ENCODE measurements at regions not wholly inside any gene's neighbourhood (a gene's known extent, or its start where the extent isn't known, plus 50 kb on each side); places are given as distances from the start of the nearest gene placed in this dataset.
"Not testable (repeated sequence)": the region's sequence is repeated elsewhere in the genome, so short reads cannot be mapped to it uniquely, and the experiment has no call there.

GRCh38 chr2:84175970-84176369 is 283.1 kb downstream of the SUCLG1 start:
- H3K4me1 Mint-ChIP-seq: no peaks in the 10 kb centered on the region
- no peaks in the 10 kb centered on the region for H3K27me3 Mint-ChIP-seq
- no peak overlapping the region for H3K4me3 Mint-ChIP-seq
- H3K27ac Mint-ChIP-seq: no peak overlapping the region
- CTCF ChIA-PET: no interaction called here
- H3K36me3 Mint-ChIP-seq: no peaks in the 10 kb centered on the region
- DNase-seq: no peak
- no peaks in the 10 kb centered on the region for H3K9me3 Mint-ChIP-seq

GRCh38 chr2:84175340-84175739 is 283.7 kb downstream of the SUCLG1 start:
- Mint-ChIP-seq H3K36me3 (no peaks in the 10 kb centered on the region), H3K4me3 (no peak overlapping the region), H3K4me1 (no peaks in the 10 kb centered on the region), H3K9me3 (no peaks in the 10 kb centered on the region), H3K27me3 (no peaks in the 10 kb centered on the region), H3K27ac (no peak overlapping the region)
- CTCF ChIA-PET: no interaction called here
- no peak for DNase-seq

DNA sequence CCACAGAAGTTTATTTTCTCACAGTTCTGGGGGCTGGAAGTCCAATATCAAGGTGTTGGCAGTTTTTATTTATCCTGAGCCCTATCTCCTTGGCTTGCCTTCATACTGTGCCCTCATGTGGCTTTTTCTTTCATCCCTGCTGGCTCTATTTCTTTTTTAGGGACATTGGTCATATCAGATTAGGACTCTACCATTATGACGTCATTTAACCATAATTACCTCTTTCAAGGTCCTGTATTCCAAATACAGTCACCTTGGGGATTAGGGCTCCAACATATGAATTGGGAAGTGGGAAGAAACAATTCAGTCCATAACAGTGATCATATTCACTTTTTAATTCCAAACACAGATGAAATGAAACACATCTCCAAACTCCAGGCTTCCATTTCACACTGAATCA is 286.0 kb downstream of the SUCLG1 start:
- H3K27ac Mint-ChIP-seq: no peak overlapping the region
- CTCF ChIA-PET: no interaction called here
- H3K36me3 Mint-ChIP-seq: no peaks in the 10 kb centered on the region
- no peaks in the 10 kb centered on the region for H3K4me1 Mint-ChIP-seq
- no peak for DNase-seq
- H3K27me3 Mint-ChIP-seq: no peaks in the 10 kb centered on the region
- H3K9me3 Mint-ChIP-seq: no peaks in the 10 kb centered on the region
- H3K4me3 Mint-ChIP-seq: no peak overlapping the region

GRCh38 chr2:84170979-84171378 is 288.1 kb downstream of the SUCLG1 start:
- DNase-seq: no peak
- Mint-ChIP-seq H3K4me1 (no peaks in the 10 kb centered on the region), H3K4me3 (no peak overlapping the region), H3K27ac (no peak overlapping the region), H3K27me3 (no peaks in the 10 kb centered on the region), H3K9me3 (no peaks in the 10 kb centered on the region), H3K36me3 (no peaks in the 10 kb centered on the region)
- CTCF ChIA-PET: no interaction called here

DNA sequence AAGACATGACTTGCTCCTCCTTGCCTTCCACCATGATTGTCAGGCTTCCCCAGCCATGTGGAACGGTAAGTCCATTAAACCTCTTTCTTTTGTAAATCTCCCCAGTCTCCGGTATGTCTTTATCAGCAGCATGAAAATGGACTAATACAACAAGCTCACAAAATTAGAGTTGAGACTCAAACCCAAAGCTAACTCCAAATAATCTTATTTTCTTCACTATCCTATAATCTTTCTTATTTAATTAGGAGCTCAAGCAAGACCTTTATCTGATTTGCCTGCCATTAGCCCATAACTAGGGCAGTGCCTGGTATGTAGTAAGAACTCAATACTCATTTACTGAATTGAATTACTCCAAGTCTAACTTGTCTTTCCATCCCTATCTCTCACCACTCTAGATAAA is 289.2 kb downstream of the SUCLG1 start:
- DNase-seq: no peak
- H3K36me3 Mint-ChIP-seq: no peaks in the 10 kb centered on the region
- no peaks in the 10 kb centered on the region for H3K4me1 Mint-ChIP-seq
- CTCF ChIA-PET: no interaction called here
- H3K27me3 Mint-ChIP-seq: no peaks in the 10 kb centered on the region
- H3K27ac Mint-ChIP-seq: no peak overlapping the region
- no peaks in the 10 kb centered on the region for H3K9me3 Mint-ChIP-seq
- no peak overlapping the region for H3K4me3 Mint-ChIP-seq

GRCh38 chr2:84168552-84168951 is 290.5 kb downstream of the SUCLG1 start:
- H3K27me3 Mint-ChIP-seq, CTCF ChIA-PET, H3K27ac Mint-ChIP-seq, H3K9me3 Mint-ChIP-seq, H3K4me3 Mint-ChIP-seq, H3K4me1 Mint-ChIP-seq, H3K36me3 Mint-ChIP-seq, DNase-seq: not testable (repeated sequence)

DNA sequence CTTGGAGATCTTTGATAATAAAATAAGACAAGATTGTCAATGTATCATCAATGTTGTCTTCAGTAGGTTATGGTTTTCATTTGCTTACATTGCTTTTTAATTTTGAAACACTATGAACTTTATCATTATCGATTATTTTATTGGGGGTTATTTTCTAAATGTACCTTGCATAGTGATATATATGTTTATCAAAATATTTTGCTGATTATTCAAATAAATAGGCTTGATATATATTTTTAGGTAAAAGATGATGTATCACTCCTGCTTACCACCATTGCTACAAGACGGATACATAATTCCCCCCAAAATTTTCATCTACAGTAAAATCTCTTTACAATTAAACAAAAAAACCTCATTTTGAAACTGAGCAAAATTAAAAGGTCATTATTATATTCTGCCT is 293.8 kb downstream of the SUCLG1 start:
- Mint-ChIP-seq H3K27me3 (peaks cover 5% of the 10 kb centered on the region), H3K4me1 (no peaks in the 10 kb centered on the region), H3K36me3 (no peaks in the 10 kb centered on the region), H3K4me3 (no peak overlapping the region), H3K9me3 (no peaks in the 10 kb centered on the region), H3K27ac (no peak overlapping the region)
- DNase-seq: no peak
- CTCF ChIA-PET: no interaction called here

- H3K4me3 Mint-ChIP-seq: no peak overlapping the region
- CTCF ChIA-PET: no interaction called here
- no peak overlapping the region for H3K27ac Mint-ChIP-seq
- DNase-seq: no peak
- H3K4me1 Mint-ChIP-seq: no peaks in the 10 kb centered on the region
- H3K27me3 Mint-ChIP-seq: peaks cover 5% of the 10 kb centered on the region
- H3K36me3 Mint-ChIP-seq: no peaks in the 10 kb centered on the region
- H3K9me3 Mint-ChIP-seq: no peaks in the 10 kb centered on the region
Observed at GRCh38 chr2:84160453-84160852, 298.6 kb downstream of the SUCLG1 start.

DNA sequence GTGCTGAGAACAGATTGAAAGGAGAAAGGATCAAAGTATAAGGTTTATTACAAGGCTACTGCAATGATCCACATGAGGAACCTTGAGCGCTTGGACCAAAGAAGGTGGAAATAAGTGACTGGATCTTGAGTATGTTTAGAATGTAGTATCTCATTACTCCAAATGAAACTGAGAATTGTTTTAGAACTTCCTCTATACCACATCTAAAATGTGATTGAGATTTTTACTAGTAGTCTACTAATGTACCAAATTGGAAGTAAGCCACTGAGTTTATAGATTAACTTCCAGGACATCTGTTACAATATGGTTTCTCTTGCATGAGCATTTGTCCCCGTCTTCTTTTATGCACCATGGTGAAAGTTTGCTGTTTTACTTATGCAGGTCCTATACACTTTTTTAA is 300.5 kb downstream of the SUCLG1 start:
- Mint-ChIP-seq H3K9me3 (no peaks in the 10 kb centered on the region), H3K4me3 (no peak overlapping the region), H3K4me1 (no peaks in the 10 kb centered on the region), H3K27me3 (peaks cover 5% of the 10 kb centered on the region), H3K36me3 (no peaks in the 10 kb centered on the region), H3K27ac (no peak overlapping the region)
- DNase-seq: no peak
- CTCF ChIA-PET: no interaction called here

GRCh38 chr2:84152462-84152861 is 306.6 kb downstream of the SUCLG1 start:
- Mint-ChIP-seq H3K27ac (no peak overlapping the region), H3K36me3 (no peaks in the 10 kb centered on the region), H3K27me3 (no peaks in the 10 kb centered on the region), H3K4me1 (no peaks in the 10 kb centered on the region), H3K4me3 (no peak overlapping the region), H3K9me3 (no peaks in the 10 kb centered on the region)
- CTCF ChIA-PET: no interaction called here
- DNase-seq: no peak

DNA sequence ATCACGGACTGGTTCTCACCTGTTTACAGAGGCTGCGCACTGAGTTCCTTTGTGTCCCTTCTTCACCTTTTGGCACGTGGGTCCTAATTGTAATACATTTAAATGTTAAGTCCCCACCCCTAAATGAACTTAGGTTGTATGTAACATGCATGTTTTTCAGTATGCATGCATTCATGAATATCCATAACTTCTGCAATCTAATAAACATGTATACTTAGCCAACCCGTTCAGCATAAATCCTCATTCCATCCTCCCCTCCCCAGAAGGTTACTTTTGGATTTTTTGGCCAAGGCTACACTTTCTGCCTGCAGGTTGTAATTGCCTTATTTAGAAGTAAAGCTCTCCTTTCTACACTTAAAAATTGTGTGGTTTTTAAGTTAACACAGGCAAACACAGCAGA is 314.7 kb downstream of the SUCLG1 start:
- Mint-ChIP-seq H3K27me3 (peaks cover 4% of the 10 kb centered on the region), H3K9me3 (no peaks in the 10 kb centered on the region), H3K36me3 (no peaks in the 10 kb centered on the region), H3K27ac (no peak overlapping the region), H3K4me1 (no peaks in the 10 kb centered on the region), H3K4me3 (no peak overlapping the region)
- DNase-seq: no peak
- CTCF ChIA-PET: no interaction called here

GRCh38 chr2:84137034-84137433 is 322.0 kb downstream of the SUCLG1 start:
- no peaks in the 10 kb centered on the region for H3K36me3 Mint-ChIP-seq
- H3K27me3 Mint-ChIP-seq: peaks cover 3% of the 10 kb centered on the region
- CTCF ChIA-PET: no interaction called here
- H3K4me1 Mint-ChIP-seq: no peaks in the 10 kb centered on the region
- H3K9me3 Mint-ChIP-seq: no peaks in the 10 kb centered on the region
- no peak overlapping the region for H3K27ac Mint-ChIP-seq
- DNase-seq: no peak
- H3K4me3 Mint-ChIP-seq: no peak overlapping the region

DNA sequence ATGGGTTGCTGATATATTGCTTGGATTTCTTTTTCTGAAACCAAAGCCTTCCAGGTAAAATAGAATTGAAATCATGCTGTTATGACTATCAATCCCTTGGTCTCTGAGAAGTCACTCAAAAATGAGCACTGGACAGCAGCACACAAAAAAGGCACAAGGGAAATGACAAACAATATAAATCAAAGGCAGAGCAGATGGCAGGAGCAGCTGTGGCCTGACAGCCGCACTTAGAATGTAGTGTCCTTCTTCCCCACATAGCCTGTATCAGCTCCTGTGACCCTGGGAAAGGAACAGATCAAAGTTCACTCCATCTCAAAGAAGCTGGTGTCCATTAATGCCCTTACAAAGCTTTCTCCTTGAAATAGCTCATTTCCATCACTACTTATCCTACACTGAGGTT is 326.7 kb downstream of the SUCLG1 start:
- no peak overlapping the region for H3K4me3 Mint-ChIP-seq
- no peak overlapping the region for H3K27ac Mint-ChIP-seq
- no peaks in the 10 kb centered on the region for H3K9me3 Mint-ChIP-seq
- CTCF ChIA-PET: no interaction called here
- H3K36me3 Mint-ChIP-seq: no peaks in the 10 kb centered on the region
- peaks cover 3% of the 10 kb centered on the region for H3K27me3 Mint-ChIP-seq
- no peaks in the 10 kb centered on the region for H3K4me1 Mint-ChIP-seq
- DNase-seq: no peak

- H3K27me3 Mint-ChIP-seq: peaks cover 3% of the 10 kb centered on the region
- no peak for DNase-seq
- H3K4me3 Mint-ChIP-seq: no peak overlapping the region
- H3K36me3 Mint-ChIP-seq: no peaks in the 10 kb centered on the region
- no peaks in the 10 kb centered on the region for H3K9me3 Mint-ChIP-seq
- H3K4me1 Mint-ChIP-seq: no peaks in the 10 kb centered on the region
- H3K27ac Mint-ChIP-seq: no peak overlapping the region
- CTCF ChIA-PET: no interaction called here
Observed at GRCh38 chr2:84131278-84131830, 327.7 kb downstream of the SUCLG1 start.

DNA sequence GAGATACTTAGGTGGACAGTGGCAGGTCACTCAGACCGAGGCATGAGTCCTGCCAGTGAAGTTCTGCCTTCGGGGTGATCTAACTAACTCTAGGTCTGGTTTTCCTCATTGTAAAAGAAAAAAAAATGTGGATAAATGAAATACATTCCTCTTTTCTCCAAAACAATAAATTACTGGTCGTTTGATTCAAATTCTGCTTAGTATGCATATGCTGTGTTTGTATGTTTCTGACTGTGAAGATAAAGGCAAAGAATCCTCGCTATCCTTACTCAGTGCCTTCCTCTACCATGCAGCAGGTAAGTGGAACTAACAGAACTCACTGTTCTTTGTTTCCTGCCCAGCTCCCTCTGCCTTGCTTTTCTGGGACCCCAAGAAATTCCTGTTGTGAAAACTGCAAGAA is 330.1 kb downstream of the SUCLG1 start:
- no peak for DNase-seq
- CTCF ChIA-PET: no interaction called here
- H3K9me3 Mint-ChIP-seq: no peaks in the 10 kb centered on the region
- H3K27ac Mint-ChIP-seq: no peak overlapping the region
- H3K27me3 Mint-ChIP-seq: no peaks in the 10 kb centered on the region
- no peaks in the 10 kb centered on the region for H3K4me1 Mint-ChIP-seq
- no peaks in the 10 kb centered on the region for H3K36me3 Mint-ChIP-seq
- H3K4me3 Mint-ChIP-seq: no peak overlapping the region

DNA sequence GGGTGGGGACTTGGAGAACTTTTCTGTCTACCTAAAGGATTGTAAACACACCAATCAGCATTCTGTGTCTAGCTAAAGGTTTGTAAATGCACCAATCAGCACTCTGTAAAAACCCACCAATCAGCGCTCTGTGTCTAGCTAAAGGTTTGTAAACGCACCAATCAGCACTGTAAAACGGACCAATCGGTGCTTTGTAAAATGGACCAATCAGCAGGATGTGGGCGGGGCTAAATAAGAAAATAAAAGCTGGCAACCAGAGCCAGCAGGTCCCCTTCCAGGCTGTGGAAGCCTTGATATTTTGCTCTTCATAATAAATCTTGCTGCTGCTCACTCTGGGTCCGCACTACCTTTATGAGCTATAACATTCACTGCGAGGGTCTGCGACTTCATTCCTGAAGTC is 331.3 kb downstream of the SUCLG1 start:
- H3K27me3 Mint-ChIP-seq, H3K36me3 Mint-ChIP-seq, H3K27ac Mint-ChIP-seq, H3K4me3 Mint-ChIP-seq, H3K4me1 Mint-ChIP-seq, CTCF ChIA-PET, DNase-seq, H3K9me3 Mint-ChIP-seq: not testable (repeated sequence)
